Midbrain (tissue), 1 donor: ENCODE measurements at regions not wholly inside any gene's neighbourhood (a gene's known extent, or its start where the extent isn't known, plus 50 kb on each side); places are given as distances from the start of the nearest gene placed in this dataset.

Experiments used
- DNase-seq: peaks from one replicate; lab custom pipeline; 2025; lab: John Stamatoyannopoulos, UW

DNA sequence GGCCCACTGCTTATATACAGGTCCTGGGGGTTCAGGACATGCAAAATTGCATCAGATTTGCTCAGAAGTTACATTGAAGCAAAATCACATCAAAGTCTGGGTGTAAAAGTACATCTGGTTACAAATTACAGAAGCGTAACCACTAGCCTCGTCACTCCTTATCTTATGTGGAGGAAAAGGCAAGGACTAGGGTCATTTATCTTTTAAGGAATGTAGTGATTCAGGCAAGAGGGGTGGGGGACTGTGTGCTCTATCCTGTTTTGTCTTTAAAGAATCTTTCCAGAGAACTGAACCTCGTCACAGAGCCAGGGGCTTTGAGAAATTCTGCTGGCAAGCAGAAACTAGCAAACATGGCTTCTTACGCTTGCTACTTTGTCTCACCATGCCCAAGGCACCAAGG is 61.1 kb upstream of the RAB4A start:
- DNase-seq, result no peak

DNA sequence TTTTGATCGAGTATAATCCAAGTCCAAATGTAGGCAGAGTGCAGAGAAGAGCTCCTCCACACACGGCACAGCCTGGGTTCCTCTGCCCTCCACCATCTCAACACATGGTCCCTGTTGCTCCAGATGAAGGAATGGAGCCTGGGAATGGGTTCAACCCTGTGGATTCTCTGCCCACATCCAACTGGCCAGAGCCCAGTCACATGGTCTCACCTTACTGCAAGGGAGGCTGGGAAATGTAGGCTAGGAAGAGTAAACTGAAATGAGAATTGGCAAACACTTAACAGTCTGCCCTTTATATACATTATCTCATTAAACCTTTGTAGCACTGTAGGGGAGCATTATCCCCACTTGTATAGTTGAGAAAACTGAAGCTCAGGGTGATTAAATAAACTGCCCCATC is 60.1 kb upstream of the RAB4A start:
- DNase-seq, result no peak

- no peak for DNase-seq
Measured at GRCh38 chr1:229213797-229214196, 57.1 kb upstream of the RAB4A start.

DNA sequence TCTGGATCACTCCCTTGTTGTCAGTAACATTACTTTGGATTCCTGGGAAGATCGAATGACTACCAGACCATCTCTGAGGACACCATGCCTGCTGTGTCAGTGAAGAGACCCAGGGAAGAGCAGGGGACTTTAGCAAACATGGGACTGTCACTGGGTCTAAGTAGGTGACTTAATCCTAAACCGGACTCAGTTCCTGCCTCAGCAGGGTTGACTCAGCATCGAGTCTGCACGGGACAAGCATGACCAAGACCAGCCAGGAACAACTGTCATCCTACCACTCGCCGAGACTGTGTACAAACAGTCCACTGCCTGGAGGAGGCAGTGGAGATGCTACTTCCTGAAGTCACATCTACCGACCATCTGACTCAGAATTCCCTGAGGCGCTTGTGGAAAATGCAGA is 53.2 kb upstream of the RAB4A start:
- no peak for DNase-seq

- no peak for DNase-seq
Measured at GRCh38 chr1:229218612-229219025, 52.3 kb upstream of the RAB4A start.

- no peak for DNase-seq
Measured at GRCh38 chr1:229220163-229220846, 50.6 kb upstream of the RAB4A start.

- no peak for DNase-seq
Measured at GRCh38 chr1:229221106-229222019, 49.5 kb upstream of the RAB4A start.
